GM19438 (cell line): ENCODE measurements at regions not wholly inside any gene's neighbourhood (a gene's known extent, or its start where the extent isn't known, plus 50 kb on each side); places are given as distances from the start of the nearest gene placed in this dataset.

Source experiments
- ATAC-seq: cut with Tn5 transposase; IDR thresholded peaks from one replicate; pipeline ENCODE4 v1.9.1; 2021; ENCODE audit warnings: low read depth; ENCODE audit not compliant: unreplicated experiment

DNA sequence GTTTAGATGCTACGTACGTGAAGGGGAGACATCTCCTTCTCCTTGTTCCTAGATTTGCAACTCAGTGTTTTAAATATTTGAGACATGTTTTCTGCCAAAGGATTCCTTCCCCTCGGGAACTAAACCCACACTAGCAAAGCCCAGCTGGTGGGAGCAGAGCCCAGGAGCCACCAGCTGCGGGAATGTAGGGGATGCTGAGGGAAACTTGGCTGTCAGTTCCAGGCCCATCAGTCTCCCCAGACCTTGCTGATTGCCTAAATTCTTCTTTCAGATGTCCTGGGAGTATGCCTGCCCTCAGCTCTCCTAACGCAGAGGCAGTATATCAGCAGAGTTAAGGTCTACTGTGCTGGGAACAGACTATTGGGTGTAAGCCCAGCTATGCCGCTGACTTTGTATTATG is 630.0 kb upstream of the TENM3 start:
- ATAC-seq = no peak

- ATAC-seq = no peak
Measured at GRCh38 chr4:181618038-181618618, 625.1 kb upstream of the TENM3 start.

- ATAC-seq = no peak
Measured at GRCh38 chr4:181618896-181619295, 624.3 kb upstream of the TENM3 start.

DNA sequence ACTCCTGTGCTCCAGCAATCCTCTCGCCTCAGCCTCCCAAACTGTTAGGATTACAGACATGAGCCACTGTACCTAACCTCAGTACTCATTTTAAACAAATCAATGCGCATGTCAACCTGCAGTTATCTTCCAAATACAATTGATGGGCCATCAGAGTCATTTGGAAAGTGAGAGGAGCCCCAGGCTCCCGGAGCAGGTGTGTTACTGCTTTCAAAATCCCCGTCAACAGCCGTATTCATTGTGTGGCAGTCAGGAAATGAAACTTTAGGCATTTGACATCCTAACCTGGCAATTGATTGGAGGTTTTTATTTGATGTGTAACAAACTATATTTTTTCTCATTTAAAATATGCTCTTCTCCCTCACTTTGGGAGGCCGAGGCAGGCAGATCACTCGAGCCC is 623.6 kb upstream of the TENM3 start:
- no peak for ATAC-seq

GRCh38 chr4:181637186-181638105 is 605.8 kb upstream of the TENM3 start:
- no peak for ATAC-seq

DNA sequence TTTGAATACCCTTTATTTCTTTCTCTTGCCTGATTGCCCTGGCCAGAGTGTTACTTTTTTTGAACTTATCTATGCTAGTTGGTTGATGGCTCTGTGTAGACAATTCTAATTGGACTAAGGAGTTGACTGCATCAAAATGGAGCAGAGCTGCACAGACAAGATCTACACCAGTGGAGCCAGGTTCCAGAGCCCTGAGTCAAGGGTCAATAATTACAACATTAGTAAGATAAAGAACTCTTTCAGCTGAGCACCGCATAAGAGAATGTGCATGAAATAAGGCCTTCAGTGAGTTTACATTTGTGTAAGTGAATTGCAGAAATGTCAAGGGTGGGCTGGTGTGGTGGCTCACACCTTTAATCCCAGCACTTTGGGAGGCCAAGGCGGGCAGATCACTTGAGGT is 599.7 kb upstream of the TENM3 start:
- no peak for ATAC-seq

GRCh38 chr4:181645489-181645888 is 597.7 kb upstream of the TENM3 start:
- ATAC-seq = no peak

DNA sequence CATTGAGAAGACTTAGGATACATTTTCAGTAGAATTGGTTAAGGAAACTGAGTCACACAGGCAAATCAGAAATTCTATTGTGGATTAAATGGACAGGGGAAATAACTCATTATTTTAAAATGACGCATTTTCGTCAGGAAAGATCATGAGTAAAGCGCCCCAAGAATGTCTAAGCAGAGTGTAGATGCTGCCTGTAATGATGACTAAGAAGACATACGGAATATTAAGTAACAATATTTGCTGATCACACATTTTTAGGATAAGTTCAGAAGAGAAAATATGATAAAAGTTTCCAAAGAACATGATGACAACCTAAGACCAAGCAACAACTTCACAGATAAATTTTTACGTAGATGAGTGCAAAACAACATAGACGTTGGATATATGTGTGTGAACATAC is 596.3 kb upstream of the TENM3 start:
- no peak for ATAC-seq

GRCh38 chr4:181647396-181648147 is 595.6 kb upstream of the TENM3 start:
- ATAC-seq = no peak

DNA sequence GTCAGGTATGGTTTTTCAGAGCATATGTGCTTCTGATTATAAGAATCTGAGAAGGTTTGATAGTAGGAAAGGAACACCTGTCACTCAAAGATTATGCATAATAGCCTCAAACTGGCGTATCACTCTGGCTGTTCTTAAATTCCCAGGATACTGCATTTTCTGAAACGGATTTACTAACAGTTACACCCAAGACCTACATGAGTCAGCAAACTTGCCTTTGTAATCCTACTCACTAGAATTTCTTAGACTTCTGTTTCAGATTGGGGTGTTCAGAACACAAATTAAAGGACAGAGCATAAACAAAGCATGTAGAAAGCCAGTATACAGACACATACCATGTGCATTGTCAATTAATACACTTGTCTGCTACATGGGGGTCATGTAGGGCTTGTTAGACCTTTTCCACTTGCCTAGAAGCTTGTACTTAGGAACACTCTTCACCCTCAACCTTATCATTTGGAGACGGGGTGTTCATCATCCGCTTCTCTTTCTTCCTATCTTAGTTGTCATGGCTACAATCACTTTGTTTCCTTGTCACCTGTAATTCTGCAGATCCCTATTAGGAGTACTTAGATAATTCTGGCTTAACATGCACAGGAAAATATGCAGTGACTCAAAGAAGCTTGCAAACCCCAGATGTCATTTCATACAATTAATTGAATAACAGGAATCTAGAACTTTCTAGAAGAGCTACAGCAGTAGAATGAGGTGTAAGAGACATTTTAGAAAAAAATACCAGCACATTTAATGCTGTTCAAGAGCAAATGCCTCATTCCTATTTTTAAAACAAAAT is 593.0 kb upstream of the TENM3 start:
- ATAC-seq = no peak

DNA sequence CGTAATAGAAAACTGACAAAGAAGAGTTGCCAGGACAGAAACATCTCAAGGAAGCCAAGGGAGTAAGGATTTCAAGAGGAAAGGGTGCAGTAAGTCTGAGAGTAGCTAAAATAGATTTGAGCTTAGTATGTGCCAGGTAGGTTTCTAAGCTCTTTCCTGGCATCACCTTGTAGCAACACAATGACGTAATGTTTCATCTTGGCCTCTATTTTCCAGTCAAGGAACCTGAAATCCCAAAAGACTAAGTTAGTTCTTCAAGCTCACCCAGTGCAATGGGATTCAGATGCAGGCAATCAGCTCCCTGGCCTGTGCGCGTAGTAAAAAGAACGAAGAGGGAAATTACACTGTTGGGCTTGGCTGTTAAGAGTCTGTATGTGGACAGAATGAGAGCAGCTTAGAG is 586.5 kb upstream of the TENM3 start:
- ATAC-seq = no peak

GRCh38 chr4:181659202-181659601 is 584.0 kb upstream of the TENM3 start:
- no peak for ATAC-seq

- no peak for ATAC-seq
Measured at GRCh38 chr4:181659876-181660275, 583.3 kb upstream of the TENM3 start.

DNA sequence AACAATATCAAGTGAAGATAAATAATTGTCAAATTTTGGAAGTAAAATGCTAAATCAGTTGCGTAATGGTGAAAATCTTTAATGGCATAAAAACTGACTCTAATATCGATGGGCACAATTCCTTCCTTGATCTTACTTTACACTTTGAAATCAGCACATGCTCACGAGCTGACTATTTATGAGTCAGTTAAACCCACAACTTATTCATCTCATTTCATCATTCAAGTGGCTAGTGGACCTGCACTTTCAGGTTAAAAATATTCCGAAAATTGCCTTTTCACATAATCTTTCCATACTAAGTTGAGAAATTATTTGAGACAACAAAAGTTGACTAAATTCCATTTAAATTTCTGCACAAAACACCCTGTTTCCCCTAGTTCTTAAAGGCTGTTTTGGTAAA is 582.1 kb upstream of the TENM3 start:
- no peak for ATAC-seq

DNA sequence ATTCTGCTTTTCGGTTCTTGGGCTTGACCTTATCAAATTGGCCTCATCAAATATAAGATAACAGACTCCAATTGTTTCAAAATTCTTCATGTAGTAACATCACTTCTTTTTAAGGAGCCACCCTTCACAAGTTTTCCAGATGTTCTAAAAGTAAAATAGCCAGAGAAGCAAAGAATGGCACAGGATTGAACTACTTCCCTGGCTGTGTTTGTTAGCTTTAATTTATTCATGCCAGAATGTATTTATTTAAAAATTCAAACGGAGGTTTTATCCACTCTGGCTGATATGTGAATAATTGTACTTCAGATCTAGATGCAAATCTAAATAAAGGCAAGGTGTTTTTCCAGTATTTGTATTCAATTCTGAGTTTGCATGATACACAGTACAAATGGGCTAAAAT is 581.3 kb upstream of the TENM3 start:
- ATAC-seq = no peak

DNA sequence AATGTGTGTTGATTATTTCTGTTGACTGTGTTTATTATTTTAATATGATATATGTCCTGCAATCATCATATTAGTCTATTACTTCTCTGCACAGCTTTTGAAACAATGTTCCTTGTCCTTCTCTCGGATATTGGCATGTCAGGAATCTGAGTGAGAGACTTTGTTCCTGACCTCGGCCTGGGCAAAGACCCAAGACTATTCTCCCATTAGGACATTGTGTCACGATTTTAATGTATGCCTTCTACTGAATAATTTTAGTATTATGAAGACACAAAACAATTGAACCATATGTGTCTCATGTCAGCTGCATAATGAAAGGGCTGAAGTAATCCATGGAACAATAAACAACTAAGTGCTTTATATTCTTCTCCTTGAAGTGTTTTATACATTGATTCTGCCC is 580.8 kb upstream of the TENM3 start:
- ATAC-seq = no peak

DNA sequence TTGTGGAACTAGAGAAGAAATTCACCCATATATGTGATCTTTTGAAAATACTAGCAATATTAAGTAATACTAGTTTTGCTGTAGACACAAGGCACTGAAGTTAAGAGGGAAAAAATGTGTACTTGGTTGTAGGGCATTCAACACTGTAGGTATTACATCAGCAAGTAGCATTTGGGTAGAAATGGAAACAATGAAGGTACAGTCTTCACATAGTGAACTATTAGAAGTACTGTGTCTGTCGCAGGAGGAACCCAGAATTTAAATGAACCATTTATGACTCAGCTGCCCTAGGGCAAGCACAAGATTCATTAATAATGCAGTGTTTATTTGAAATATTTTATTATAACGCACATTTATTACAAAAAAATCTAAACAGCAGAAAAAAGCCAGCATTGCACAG is 572.7 kb upstream of the TENM3 start:
- no peak for ATAC-seq

DNA sequence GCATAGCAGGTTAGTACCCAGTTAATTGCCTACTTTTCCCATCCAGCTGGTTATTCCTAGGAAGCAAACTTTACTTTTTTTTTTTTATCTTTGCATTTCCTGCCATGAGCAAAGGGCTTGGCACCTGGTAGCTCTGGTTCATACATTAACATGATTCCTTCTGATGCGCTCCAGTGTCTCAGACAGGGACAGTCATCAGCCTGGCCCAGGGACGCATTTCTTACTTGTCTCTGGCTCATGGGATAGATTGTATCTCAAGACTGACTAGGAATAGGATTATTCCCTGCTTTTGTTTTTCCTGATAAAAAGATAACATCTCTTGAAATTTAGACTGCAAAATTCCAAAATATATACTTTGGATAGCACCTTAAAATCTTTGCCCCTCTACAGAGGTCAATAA is 571.5 kb upstream of the TENM3 start:
- ATAC-seq = no peak

- ATAC-seq = no peak
Measured at GRCh38 chr4:181672751-181673150, 570.5 kb upstream of the TENM3 start.

GRCh38 chr4:181674315-181674875 is 568.8 kb upstream of the TENM3 start:
- no peak for ATAC-seq
